ENCODE measurements at regions not wholly inside any gene's neighbourhood (a gene's known extent, or its start where the extent isn't known, plus 50 kb on each side); places are given as distances from the start of the nearest gene placed in this dataset.
"Not testable (repeated sequence)": the region's sequence is repeated elsewhere in the genome, so short reads cannot be mapped to it uniquely, and the experiment has no call there.

DNA sequence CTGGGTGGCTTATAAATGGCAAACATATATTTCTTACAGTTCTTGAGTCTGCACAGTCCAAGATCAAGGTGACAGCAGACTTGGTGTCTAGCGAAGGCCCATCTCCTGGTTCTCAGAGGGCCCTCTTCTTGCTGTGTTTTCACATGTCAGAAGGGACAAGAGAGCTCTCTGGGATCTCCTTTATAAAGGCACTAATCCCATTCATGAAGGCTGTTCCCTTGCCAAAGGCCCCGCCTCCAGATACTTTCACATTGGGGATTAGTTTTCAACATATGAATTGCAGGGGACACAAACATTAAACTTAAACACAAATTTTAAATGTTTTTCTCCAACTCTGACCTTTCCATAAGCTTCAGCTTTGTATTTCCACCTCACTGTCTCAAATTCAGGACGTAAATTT is 1135.0 kb upstream of the TENM3 start:
- H3K9ac ChIP-seq (ENCODE audit: insufficient read length, low read depth) = no peak overlapping the region
- H3K4me1 ChIP-seq (ENCODE audit: insufficient read depth, insufficient read length) = no peaks in the 10 kb centered on the region
- DNase-seq (ENCODE audit: low read depth, low spot score) = no peak
- H3K36me3 ChIP-seq (ENCODE audit: insufficient read depth, insufficient read length, low read length) = no peaks in the 10 kb centered on the region
- TF ChIP-seq SUZ12 (IDR thresholded peaks at IDR 0.05; ENCODE audit: extremely low read depth, insufficient read depth, insufficient read length) = no peak
- no peak for TF ChIP-seq ZNF274 (IDR thresholded peaks at IDR 0.05; ENCODE audit: low read depth, low read length)
- no peak for TF ChIP-seq YY1 (IDR thresholded peaks at IDR 0.05; ENCODE audit: insufficient read depth, insufficient read length)
- no peaks in the 10 kb centered on the region for H3K27me3 ChIP-seq (ENCODE audit: insufficient read depth, insufficient read length)
- H3K4me3 ChIP-seq (ENCODE audit: insufficient read length, low read depth) = no peak overlapping the region
- no peaks in the 10 kb centered on the region for H3K9me3 ChIP-seq (ENCODE audit: insufficient read depth, low read length)

DNA sequence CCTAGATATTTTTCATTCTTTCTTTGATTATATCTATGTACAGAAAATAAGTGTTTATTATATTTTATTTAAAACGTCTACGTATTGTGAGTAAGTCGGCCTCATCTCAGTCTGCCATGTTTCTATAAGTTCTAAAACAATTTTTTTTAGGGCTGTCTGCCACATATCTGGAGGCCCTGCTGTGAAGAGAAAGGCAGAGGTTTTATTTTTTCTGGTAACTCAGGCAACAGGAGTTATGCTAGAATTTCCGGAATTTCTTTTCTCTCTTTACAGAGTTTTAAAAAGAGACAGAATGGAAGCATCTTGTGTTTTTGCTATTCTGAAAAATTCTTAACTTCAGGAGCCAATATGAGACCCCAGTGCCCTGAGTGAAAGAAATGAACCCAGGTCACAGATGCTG is 1124.0 kb upstream of the TENM3 start:
- Histone ChIP-seq H3K9me3 (ENCODE audit: insufficient read depth, low read length) (no peaks in the 10 kb centered on the region), H3K4me3 (ENCODE audit: insufficient read length, low read depth) (no peak overlapping the region), H3K4me1 (ENCODE audit: insufficient read depth, insufficient read length) (no peaks in the 10 kb centered on the region), H3K27me3 (ENCODE audit: insufficient read depth, insufficient read length) (no peaks in the 10 kb centered on the region), H3K9ac (ENCODE audit: insufficient read length, low read depth) (no peak overlapping the region), H3K36me3 (ENCODE audit: insufficient read depth, insufficient read length, low read length) (no peaks in the 10 kb centered on the region)
- TF ChIP-seq YY1 (IDR thresholded peaks at IDR 0.05; ENCODE audit: insufficient read depth, insufficient read length) (no peak), ZNF274 (IDR thresholded peaks at IDR 0.05; ENCODE audit: low read depth, low read length) (no peak), SUZ12 (IDR thresholded peaks at IDR 0.05; ENCODE audit: extremely low read depth, insufficient read depth, insufficient read length) (no peak)
- DNase-seq (ENCODE audit: low read depth, low spot score) = no peak

DNA sequence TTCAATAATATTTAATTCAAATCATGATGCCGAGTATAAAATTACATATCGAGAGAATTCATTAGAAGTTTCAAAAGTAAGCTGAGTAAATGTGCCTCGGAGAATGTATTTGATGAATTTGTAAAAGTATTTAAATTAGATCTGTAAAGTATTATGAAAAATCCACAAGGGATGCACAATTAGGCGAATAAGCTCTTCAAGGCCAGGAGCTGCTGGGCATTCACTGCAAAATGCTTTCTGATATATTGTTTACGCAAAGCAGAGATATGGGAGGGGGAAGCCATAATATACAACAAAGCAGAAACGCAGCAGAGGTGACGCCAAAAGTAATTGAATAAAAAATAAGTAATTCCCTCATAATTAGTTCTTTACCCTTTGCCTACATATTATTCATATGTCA is 1121.5 kb upstream of the TENM3 start:
- TF ChIP-seq SUZ12 (IDR thresholded peaks at IDR 0.05; ENCODE audit: extremely low read depth, insufficient read depth, insufficient read length) (no peak), YY1 (IDR thresholded peaks at IDR 0.05; ENCODE audit: insufficient read depth, insufficient read length) (no peak), ZNF274 (IDR thresholded peaks at IDR 0.05; ENCODE audit: low read depth, low read length) (no peak)
- Histone ChIP-seq H3K9me3 (ENCODE audit: insufficient read depth, low read length) (no peaks in the 10 kb centered on the region), H3K9ac (ENCODE audit: insufficient read length, low read depth) (no peak overlapping the region), H3K4me3 (ENCODE audit: insufficient read length, low read depth) (no peak overlapping the region), H3K4me1 (ENCODE audit: insufficient read depth, insufficient read length) (no peaks in the 10 kb centered on the region), H3K27me3 (ENCODE audit: insufficient read depth, insufficient read length) (no peaks in the 10 kb centered on the region), H3K36me3 (ENCODE audit: insufficient read depth, insufficient read length, low read length) (no peaks in the 10 kb centered on the region)
- no peak for DNase-seq (ENCODE audit: low read depth, low spot score)

DNA sequence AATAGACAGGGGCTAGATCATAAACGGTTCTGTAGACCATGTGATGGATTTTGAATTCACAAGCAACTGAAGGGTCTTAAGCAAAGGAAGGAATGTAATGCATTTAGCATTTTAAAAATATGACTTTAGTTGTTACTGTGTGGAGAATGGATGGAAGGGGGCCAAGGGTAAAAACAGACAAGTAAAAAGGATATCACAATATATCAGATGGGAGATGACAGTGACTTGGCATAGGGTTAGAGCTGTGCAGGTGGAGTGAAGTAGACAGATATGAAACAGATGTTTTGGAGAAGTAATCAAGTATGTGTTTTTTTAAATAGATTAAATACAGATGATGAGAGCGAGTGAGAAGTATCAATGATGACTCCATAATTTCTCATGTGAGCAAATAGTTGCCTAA is 1116.0 kb upstream of the TENM3 start:
- no peak overlapping the region for H3K4me3 ChIP-seq (ENCODE audit: insufficient read length, low read depth)
- no peak for DNase-seq (ENCODE audit: low read depth, low spot score)
- no peaks in the 10 kb centered on the region for H3K27me3 ChIP-seq (ENCODE audit: insufficient read depth, insufficient read length)
- no peaks in the 10 kb centered on the region for H3K4me1 ChIP-seq (ENCODE audit: insufficient read depth, insufficient read length)
- H3K9me3 ChIP-seq (ENCODE audit: insufficient read depth, low read length) = peaks cover 3% of the 10 kb centered on the region; the same call in 1 of the 2 replicates
- TF ChIP-seq YY1 (IDR thresholded peaks at IDR 0.05; ENCODE audit: insufficient read depth, insufficient read length) (no peak), SUZ12 (IDR thresholded peaks at IDR 0.05; ENCODE audit: extremely low read depth, insufficient read depth, insufficient read length) (no peak), ZNF274 (IDR thresholded peaks at IDR 0.05; ENCODE audit: low read depth, low read length) (no peak)
- H3K9ac ChIP-seq (ENCODE audit: insufficient read length, low read depth) = no peak overlapping the region
- H3K36me3 ChIP-seq (ENCODE audit: insufficient read depth, insufficient read length, low read length) = no peaks in the 10 kb centered on the region

DNA sequence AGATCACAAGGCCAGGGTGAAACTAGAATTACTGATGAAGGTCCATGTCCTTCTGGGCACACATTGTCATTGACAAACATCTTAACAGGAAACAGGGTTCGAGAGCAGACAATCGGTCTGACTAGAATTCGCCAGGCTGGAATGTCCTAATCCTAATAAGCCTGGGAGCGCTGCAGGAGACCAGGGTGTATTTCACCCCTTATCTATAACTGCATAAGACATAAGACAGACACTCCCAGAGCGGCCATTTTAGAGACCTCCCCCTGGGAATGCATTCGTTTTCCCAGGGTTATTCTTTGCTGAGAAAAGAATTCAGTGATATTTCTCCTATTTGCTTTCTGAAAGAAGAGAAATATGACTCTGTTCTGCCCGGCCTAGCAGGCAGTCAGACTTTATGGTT is 1112.9 kb upstream of the TENM3 start:
- not testable (repeated sequence) for H3K9ac ChIP-seq (ENCODE audit: insufficient read length, low read depth); H3K36me3 ChIP-seq (ENCODE audit: insufficient read depth, insufficient read length, low read length); H3K4me3 ChIP-seq (ENCODE audit: insufficient read length, low read depth); DNase-seq (ENCODE audit: low read depth, low spot score); H3K9me3 ChIP-seq (ENCODE audit: insufficient read depth, low read length); H3K27me3 ChIP-seq (ENCODE audit: insufficient read depth, insufficient read length); H3K4me1 ChIP-seq (ENCODE audit: insufficient read depth, insufficient read length)

DNA sequence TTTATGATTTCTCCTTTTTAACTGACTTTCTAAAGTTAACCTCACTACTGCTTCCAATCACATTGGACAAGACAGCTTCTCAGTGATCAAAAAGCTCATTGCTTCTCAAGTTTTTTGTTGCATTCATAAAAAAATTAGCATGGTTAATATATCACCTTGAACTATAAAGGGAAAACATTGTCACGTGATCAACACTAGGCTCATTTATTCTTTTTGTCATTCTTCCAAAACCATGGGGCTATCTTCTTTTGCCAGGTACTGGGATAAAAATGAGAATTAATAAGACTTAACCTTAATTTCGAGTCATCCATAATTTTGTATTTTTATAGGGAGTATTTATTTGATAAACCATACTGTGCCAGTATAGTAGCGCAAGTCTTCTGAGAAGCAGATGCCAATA is 1105.9 kb upstream of the TENM3 start:
- no peaks in the 10 kb centered on the region for H3K27me3 ChIP-seq (ENCODE audit: insufficient read depth, insufficient read length)
- no peak for DNase-seq (ENCODE audit: low read depth, low spot score)
- H3K36me3 ChIP-seq (ENCODE audit: insufficient read depth, insufficient read length, low read length) = no peaks in the 10 kb centered on the region
- no peaks in the 10 kb centered on the region for H3K9me3 ChIP-seq (ENCODE audit: insufficient read depth, low read length)
- H3K9ac ChIP-seq (ENCODE audit: insufficient read length, low read depth) = no peak overlapping the region
- no peaks in the 10 kb centered on the region for H3K4me1 ChIP-seq (ENCODE audit: insufficient read depth, insufficient read length)
- TF ChIP-seq YY1 (IDR thresholded peaks at IDR 0.05; ENCODE audit: insufficient read depth, insufficient read length) (no peak), ZNF274 (IDR thresholded peaks at IDR 0.05; ENCODE audit: low read depth, low read length) (no peak), SUZ12 (IDR thresholded peaks at IDR 0.05; ENCODE audit: extremely low read depth, insufficient read depth, insufficient read length) (no peak)
- no peak overlapping the region for H3K4me3 ChIP-seq (ENCODE audit: insufficient read length, low read depth)

DNA sequence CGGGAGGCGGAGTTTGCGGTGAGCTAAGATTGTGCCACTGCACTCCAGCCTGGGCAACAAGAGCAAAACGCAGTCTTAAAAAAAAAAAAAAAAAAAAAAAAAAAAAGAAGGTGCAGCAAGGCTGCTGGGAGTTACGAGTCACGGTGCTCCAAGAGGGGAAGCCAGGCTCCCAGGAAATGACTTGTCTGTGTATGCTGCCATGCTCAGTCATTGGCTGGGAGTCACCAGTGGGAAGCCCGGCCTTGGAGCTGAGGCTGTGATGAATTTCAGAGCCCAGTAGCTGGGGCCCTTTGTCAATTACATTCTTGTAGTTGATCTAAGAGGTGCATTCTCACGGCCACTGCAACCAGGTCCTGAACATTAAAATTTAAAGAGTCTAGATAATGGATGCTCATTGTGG is 1105.1 kb upstream of the TENM3 start:
- Histone ChIP-seq H3K9me3 (ENCODE audit: insufficient read depth, low read length) (no peaks in the 10 kb centered on the region), H3K36me3 (ENCODE audit: insufficient read depth, insufficient read length, low read length) (no peaks in the 10 kb centered on the region), H3K27me3 (ENCODE audit: insufficient read depth, insufficient read length) (no peaks in the 10 kb centered on the region), H3K4me1 (ENCODE audit: insufficient read depth, insufficient read length) (no peaks in the 10 kb centered on the region), H3K4me3 (ENCODE audit: insufficient read length, low read depth) (no peak overlapping the region), H3K9ac (ENCODE audit: insufficient read length, low read depth) (no peak overlapping the region)
- TF ChIP-seq SUZ12 (IDR thresholded peaks at IDR 0.05; ENCODE audit: extremely low read depth, insufficient read depth, insufficient read length) (no peak), YY1 (IDR thresholded peaks at IDR 0.05; ENCODE audit: insufficient read depth, insufficient read length) (no peak), ZNF274 (IDR thresholded peaks at IDR 0.05; ENCODE audit: low read depth, low read length) (no peak)
- DNase-seq (ENCODE audit: low read depth, low spot score) = no peak

DNA sequence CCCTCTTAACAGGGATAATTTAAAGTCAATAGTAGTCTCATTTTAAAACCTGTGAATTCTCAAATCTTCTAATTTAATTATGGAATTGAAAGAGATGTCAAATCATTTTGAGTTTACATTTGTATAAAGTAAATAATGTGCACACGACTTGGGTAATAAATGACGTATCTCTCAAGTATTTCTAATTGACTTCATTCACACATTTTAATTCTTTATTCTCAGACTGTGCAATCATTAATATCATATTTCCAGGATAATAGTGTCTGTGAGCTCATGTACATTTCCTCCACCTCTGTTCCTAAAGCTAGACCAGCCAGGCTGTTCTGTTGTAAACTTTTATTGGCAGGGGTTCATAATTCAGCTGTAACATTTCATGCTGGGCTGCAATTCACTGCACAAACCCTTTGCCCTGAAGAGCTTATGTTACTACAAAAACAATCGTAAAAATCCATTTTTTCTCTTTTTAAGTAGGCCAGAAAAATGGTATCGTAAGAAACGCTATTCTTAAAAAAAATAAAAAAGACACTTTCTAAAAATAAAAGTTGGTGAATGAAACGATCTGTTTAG is 1103.1 kb upstream of the TENM3 start:
- Histone ChIP-seq H3K4me1 (ENCODE audit: insufficient read depth, insufficient read length) (no peaks in the 10 kb centered on the region), H3K27me3 (ENCODE audit: insufficient read depth, insufficient read length) (no peaks in the 10 kb centered on the region), H3K9ac (ENCODE audit: insufficient read length, low read depth) (no peak overlapping the region), H3K36me3 (ENCODE audit: insufficient read depth, insufficient read length, low read length) (no peaks in the 10 kb centered on the region), H3K4me3 (ENCODE audit: insufficient read length, low read depth) (no peak overlapping the region), H3K9me3 (ENCODE audit: insufficient read depth, low read length) (no peaks in the 10 kb centered on the region)
- DNase-seq (ENCODE audit: low read depth, low spot score) = no peak
- no peak for TF ChIP-seq YY1 (IDR thresholded peaks at IDR 0.05; ENCODE audit: insufficient read depth, insufficient read length)
- no peak for TF ChIP-seq SUZ12 (IDR thresholded peaks at IDR 0.05; ENCODE audit: extremely low read depth, insufficient read depth, insufficient read length)

Measured in NT2/D1 (cell line).